ENCODE measurements at regions not wholly inside any gene's neighbourhood (a gene's known extent, or its start where the extent isn't known, plus 50 kb on each side); places are given as distances from the start of the nearest gene placed in this dataset.

DNA sequence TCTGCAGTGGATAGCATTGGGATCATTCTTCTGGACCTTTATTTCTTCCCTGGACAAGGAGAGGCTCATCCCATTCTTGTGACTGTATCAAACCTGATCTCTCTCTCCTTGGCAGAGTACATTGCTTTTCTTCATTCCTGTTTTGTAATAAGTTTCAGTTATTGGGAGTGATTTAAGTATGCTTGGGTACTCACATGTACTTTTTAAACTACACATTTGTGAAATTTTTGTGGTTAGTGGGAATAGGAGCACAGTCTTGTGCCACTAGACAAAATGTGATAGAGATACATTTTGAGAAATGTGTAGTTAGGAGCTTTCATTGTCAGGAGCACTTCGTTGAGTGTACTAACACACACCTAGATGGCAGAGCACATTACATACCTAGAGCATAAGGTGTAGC is 262.6 kb downstream of the C3orf38 start:
- Histone ChIP-seq H3K4me2 (no peak overlapping the region), H3K9me2 (no peaks in the 10 kb centered on the region), H3K79me2 (ENCODE audit: insufficient read depth) (no peaks in the 10 kb centered on the region), H4K20me1 (ENCODE audit: insufficient read depth) (no peaks in the 10 kb centered on the region), H3K4me3 (ENCODE audit: low read depth in 2 of 2, low read length in 1 of 2) (no peak overlapping the region), H3K9ac (no peak overlapping the region), H3K4me1 (ENCODE audit: control insufficient read depth in 1 of 2, insufficient read depth in 2 of 2, low read depth in 1 of 2, low read length in 1 of 2) (no peaks in the 10 kb centered on the region), H3F3A (replicated peaks; ENCODE audit: insufficient read depth) (no peaks in the 10 kb centered on the region), H3K36me3 (replicated peaks in 1 of 2; ENCODE audit: control insufficient read depth in 1 of 2, insufficient read depth in 2 of 2, low read length in 1 of 2) (no peaks in the 10 kb centered on the region), H3K9me3 (no peaks in the 10 kb centered on the region), H3K27ac (ENCODE audit: low read depth in 2 of 2, low read length in 1 of 2) (no peak overlapping the region), H3K27me3 (ENCODE audit: insufficient read depth) (no peaks in the 10 kb centered on the region), H2AFZ (ENCODE audit: low read depth) (no peak overlapping the region)
- no peak for TF ChIP-seq GATA2 (CRISPR knock-in tag; IDR thresholded peaks at IDR 0.05)
- TF ChIP-seq EP300 (IDR thresholded peaks at IDR 0.05; ENCODE audit: borderline replicate concordance in 1 of 2, low read depth in 1 of 2, low read length in 1 of 2) = no peak
- TF ChIP-seq, protein P1, sequence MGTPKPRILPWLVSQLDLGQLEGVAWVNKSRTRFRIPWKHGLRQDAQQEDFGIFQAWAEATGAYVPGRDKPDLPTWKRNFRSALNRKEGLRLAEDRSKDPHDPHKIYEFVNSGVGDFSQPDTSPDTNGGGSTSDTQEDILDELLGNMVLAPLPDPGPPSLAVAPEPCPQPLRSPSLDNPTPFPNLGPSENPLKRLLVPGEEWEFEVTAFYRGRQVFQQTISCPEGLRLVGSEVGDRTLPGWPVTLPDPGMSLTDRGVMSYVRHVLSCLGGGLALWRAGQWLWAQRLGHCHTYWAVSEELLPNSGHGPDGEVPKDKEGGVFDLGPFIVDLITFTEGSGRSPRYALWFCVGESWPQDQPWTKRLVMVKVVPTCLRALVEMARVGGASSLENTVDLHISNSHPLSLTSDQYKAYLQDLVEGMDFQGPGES (IDR thresholded peaks at IDR 0.05; ENCODE audit: low read depth, low read length) = no peak
- TF ChIP-seq, protein P2, sequence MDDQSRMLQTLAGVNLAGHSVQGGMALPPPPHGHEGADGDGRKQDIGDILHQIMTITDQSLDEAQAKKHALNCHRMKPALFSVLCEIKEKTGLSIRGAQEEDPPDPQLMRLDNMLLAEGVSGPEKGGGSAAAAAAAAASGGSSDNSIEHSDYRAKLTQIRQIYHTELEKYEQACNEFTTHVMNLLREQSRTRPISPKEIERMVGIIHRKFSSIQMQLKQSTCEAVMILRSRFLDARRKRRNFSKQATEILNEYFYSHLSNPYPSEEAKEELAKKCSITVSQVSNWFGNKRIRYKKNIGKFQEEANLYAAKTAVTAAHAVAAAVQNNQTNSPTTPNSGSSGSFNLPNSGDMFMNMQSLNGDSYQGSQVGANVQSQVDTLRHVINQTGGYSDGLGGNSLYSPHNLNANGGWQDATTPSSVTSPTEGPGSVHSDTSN (IDR thresholded peaks at IDR 0.05) = no peak
- TF ChIP-seq, protein P3, sequence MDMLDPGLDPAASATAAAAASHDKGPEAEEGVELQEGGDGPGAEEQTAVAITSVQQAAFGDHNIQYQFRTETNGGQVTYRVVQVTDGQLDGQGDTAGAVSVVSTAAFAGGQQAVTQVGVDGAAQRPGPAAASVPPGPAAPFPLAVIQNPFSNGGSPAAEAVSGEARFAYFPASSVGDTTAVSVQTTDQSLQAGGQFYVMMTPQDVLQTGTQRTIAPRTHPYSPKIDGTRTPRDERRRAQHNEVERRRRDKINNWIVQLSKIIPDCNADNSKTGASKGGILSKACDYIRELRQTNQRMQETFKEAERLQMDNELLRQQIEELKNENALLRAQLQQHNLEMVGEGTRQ (IDR thresholded peaks at IDR 0.05; ENCODE audit: borderline replicate concordance, low read depth, low read length) = no peak
- TF ChIP-seq, protein P4, sequence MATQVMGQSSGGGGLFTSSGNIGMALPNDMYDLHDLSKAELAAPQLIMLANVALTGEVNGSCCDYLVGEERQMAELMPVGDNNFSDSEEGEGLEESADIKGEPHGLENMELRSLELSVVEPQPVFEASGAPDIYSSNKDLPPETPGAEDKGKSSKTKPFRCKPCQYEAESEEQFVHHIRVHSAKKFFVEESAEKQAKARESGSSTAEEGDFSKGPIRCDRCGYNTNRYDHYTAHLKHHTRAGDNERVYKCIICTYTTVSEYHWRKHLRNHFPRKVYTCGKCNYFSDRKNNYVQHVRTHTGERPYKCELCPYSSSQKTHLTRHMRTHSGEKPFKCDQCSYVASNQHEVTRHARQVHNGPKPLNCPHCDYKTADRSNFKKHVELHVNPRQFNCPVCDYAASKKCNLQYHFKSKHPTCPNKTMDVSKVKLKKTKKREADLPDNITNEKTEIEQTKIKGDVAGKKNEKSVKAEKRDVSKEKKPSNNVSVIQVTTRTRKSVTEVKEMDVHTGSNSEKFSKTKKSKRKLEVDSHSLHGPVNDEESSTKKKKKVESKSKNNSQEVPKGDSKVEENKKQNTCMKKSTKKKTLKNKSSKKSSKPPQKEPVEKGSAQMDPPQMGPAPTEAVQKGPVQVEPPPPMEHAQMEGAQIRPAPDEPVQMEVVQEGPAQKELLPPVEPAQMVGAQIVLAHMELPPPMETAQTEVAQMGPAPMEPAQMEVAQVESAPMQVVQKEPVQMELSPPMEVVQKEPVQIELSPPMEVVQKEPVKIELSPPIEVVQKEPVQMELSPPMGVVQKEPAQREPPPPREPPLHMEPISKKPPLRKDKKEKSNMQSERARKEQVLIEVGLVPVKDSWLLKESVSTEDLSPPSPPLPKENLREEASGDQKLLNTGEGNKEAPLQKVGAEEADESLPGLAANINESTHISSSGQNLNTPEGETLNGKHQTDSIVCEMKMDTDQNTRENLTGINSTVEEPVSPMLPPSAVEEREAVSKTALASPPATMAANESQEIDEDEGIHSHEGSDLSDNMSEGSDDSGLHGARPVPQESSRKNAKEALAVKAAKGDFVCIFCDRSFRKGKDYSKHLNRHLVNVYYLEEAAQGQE (IDR thresholded peaks at IDR 0.05; ENCODE audit: low read depth, low read length) = no peak
- TF ChIP-seq RAD21 (IDR thresholded peaks at IDR 0.05; ENCODE audit: low read length) = no peak
- no peak for TF ChIP-seq MXI1 (IDR thresholded peaks at IDR 0.05; ENCODE audit: low read depth, low read length)
- TF ChIP-seq, protein P5, sequence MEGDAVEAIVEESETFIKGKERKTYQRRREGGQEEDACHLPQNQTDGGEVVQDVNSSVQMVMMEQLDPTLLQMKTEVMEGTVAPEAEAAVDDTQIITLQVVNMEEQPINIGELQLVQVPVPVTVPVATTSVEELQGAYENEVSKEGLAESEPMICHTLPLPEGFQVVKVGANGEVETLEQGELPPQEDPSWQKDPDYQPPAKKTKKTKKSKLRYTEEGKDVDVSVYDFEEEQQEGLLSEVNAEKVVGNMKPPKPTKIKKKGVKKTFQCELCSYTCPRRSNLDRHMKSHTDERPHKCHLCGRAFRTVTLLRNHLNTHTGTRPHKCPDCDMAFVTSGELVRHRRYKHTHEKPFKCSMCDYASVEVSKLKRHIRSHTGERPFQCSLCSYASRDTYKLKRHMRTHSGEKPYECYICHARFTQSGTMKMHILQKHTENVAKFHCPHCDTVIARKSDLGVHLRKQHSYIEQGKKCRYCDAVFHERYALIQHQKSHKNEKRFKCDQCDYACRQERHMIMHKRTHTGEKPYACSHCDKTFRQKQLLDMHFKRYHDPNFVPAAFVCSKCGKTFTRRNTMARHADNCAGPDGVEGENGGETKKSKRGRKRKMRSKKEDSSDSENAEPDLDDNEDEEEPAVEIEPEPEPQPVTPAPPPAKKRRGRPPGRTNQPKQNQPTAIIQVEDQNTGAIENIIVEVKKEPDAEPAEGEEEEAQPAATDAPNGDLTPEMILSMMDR (IDR thresholded peaks at IDR 0.05) = no peak
- TF ChIP-seq NFIC (IDR thresholded peaks at IDR 0.05; ENCODE audit: borderline replicate concordance) = no peak
- TF ChIP-seq ELF1 (IDR thresholded peaks at IDR 0.05) = no peak
- TF ChIP-seq TEAD4 (IDR thresholded peaks at IDR 0.05; ENCODE audit: borderline replicate concordance, insufficient read depth) = no peak
- TF ChIP-seq FOSL2 (IDR thresholded peaks at IDR 0.05; ENCODE audit: borderline replicate concordance, low read depth) = no peak
- TF ChIP-seq NRF1 (IDR thresholded peaks at IDR 0.05; ENCODE audit: low read depth, low read length) = no peak
- no peak for TF ChIP-seq GABPA (IDR thresholded peaks at IDR 0.05; ENCODE audit: low read depth)
- TF ChIP-seq TCF12 (IDR thresholded peaks at IDR 0.05) = no peak
- no peak for TF ChIP-seq RFX5 (IDR thresholded peaks at IDR 0.05; ENCODE audit: low read length)
- no peak for DNase-seq
- WGBS (ENCODE audit: low lambda C conversion rate) = 5% methylated on average over 1 of the region's 1 CpG
- POLR2A ChIA-PET = no interaction called here
- CTCF ChIA-PET = no interaction called here
